ENCODE measurements at regions not wholly inside any gene's neighbourhood (a gene's known extent, or its start where the extent isn't known, plus 50 kb on each side); places are given as distances from the start of the nearest gene placed in this dataset.
A peak's percentile ranks its signal among the peaks of the same experiment; 100 is the strongest.

DNA sequence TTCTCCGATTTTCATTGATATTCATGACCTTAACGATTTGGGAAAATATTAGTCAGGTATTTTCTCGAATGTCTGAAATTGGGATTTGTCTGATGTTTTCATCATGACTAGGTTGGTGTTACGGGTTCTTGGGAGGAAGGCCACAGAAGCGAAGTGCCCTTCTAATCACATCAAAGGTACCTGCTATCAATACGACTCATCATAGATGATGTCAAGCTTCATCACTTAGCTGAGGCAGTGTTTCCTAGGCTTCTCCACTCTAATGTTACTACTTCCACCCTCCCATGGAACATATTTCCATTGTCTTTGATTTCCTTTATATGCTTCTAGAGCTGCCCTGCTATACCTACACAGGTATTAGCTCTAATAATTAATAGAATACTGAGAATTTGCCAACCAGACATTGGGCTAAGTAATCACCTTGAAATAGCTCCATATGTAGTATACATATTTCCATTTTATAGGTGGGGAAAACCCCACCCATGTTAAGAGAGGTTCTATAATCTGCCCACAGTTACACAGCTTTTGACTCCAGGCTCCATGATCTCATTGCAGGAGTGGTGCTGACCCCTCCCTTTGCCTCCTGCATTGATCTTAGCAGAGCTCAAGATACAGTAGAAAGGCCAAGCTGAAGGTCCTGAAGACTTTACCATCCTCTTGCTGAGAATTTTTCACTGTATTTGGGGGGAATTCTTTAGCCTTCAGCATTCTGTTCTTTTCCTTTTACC is 238.6 kb upstream of the ADAMTSL1 start:
- ATAC-seq (no peak), DNase-seq (no peak)
- intact Hi-C loops (cut with DNase I) = no loop called here

DNA sequence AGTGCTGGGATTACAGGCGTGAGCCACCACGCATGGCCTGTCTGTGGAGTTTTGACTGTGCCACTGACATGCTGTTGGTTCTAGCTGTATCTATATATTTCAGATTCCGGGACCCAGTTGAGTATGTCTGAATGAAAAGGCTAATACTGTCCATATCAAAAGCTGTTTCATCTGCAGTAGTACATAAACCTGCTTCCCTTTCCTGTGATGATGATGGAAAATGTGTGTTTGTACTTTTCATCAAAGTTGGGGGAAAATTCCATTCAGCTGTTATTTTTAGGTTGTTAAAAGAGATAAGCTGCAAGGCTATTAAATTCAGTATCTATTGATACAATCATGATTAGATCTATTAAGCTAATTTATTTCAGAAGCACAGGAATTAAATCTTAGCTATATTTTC is 237.6 kb upstream of the ADAMTSL1 start:
- DNase-seq = no peak
- intact Hi-C loops (cut with DNase I) = no loop called here
- no peak for ATAC-seq

DNA sequence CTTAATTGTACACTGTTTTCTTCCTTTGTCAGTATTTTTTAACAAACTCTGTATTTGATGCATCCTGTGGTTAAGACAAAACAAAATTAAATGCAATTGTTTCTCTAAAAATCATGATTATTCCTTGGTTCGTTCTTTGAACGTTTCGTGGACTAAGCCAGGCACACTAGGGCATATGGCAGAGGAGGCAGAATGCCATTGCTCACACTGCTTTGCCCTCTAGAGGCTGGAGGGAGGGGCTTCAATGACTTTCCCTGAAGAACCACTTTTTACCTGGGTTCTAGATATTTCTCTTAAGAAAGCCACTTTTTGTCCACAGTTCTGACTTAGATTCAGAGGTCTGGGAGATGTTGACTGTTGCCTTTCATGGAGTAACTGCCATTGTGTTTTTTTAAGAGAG is 236.2 kb upstream of the ADAMTSL1 start:
- intact Hi-C loops (cut with DNase I) = no loop called here
- ATAC-seq (no peak), DNase-seq (no peak)

GRCh38 chr9:18238254-18238653 is 235.7 kb upstream of the ADAMTSL1 start:
- ATAC-seq = peak; percentile 15 to 83
- DNase-seq = no peak
- intact Hi-C loops (cut with DNase I) = no loop called here

DNA sequence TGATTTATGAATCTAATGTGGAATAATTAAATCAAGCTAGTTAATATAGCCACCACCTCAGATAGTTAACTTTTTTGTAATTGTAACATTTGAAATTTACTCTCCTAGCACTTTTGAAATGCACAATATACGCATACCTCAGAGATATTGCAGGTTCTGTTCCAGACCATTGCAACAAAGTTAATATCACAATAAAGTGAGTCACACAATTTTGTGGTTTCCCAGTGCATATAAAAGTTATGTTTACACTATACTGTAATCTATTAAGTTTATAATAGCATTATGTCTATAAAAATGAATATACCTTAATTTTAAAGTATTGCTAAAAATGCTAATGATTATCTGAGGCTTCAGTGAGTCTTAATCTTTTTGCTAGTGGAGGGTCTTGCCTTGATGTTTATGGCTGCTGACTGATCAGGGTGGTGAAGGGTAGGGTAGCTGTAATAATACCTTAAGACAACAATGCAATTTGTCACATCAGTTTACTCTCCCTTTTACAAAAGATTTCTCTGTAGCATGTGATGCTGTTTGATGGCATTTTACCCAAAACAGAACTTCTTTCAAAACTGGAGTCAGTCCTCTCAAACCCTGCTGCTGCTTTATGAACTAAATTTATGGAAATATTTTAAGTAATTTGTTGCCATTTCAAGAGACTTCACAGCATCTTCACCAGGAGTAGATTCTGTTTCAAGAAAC is 235.1 kb upstream of the ADAMTSL1 start:
- DNase-seq (no peak), ATAC-seq (no peak)
- intact Hi-C loops (cut with DNase I) = no loop called here

GRCh38 chr9:18240213-18240612 is 233.7 kb upstream of the ADAMTSL1 start:
- ATAC-seq = no peak
- intact Hi-C loops (cut with DNase I) = no loop called here
- DNase-seq = no peak

DNA sequence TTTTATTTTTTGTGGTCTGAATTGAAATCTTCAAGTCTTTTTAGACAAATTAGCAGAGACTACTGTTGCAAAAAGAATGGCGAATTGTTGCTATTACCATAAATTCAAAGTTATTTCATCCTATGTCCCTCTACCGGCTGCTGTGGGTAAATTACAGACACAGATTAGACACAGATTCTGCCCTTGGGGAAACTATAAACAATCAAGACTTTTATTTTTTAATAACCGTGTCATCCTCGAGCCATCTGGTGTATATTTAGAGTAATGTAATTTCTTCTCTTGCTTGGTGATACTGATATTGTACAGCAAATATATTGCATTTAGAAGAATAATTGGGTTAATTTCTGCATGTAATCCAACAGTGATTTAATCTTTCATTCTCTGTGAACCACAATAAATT is 228.0 kb upstream of the ADAMTSL1 start:
- no peak for ATAC-seq
- intact Hi-C loops (cut with DNase I) = no loop called here
- DNase-seq = no peak

- DNase-seq (no peak), ATAC-seq (no peak)
- intact Hi-C loops (cut with DNase I) = loop anchor here (10.0 kb wide), 2 partner anchors 775 to 1205 kb away; no protein-coding TSS in a partner anchor
Observed at GRCh38 chr9:18250053-18250452, 223.9 kb upstream of the ADAMTSL1 start.

GRCh38 chr9:18253950-18254349 is 220.0 kb upstream of the ADAMTSL1 start:
- ATAC-seq (no peak), DNase-seq (no peak)
- intact Hi-C loops (cut with DNase I) = loop anchor here (2.0 to 10.0 kb wide), 3 partner anchors 771 to 1201 kb away; no protein-coding TSS in a partner anchor

- peak; percentile 86 to 88 for ATAC-seq
- DNase-seq = peak; percentile 80
- intact Hi-C loops (cut with DNase I) = loop anchor here (1.0 to 10.0 kb wide), 5 partner anchors 187 to 1200 kb away; no protein-coding TSS in a partner anchor
Observed at GRCh38 chr9:18255158-18255629, 218.8 kb upstream of the ADAMTSL1 start.

- intact Hi-C loops (cut with DNase I) = loop anchor here (1.0 to 10.0 kb wide), 5 partner anchors 187 to 1199 kb away; no protein-coding TSS in a partner anchor
- DNase-seq (no peak), ATAC-seq (no peak)
Observed at GRCh38 chr9:18255747-18256146, 218.2 kb upstream of the ADAMTSL1 start.

- ATAC-seq (peak; percentile 20 to 56), DNase-seq (peak; percentile 28)
- intact Hi-C loops (cut with DNase I) = loop anchor here (5.0 to 10.0 kb wide), 3 partner anchors 186 to 1198 kb away; no protein-coding TSS in a partner anchor
Observed at GRCh38 chr9:18256568-18256967, 217.4 kb upstream of the ADAMTSL1 start.

DNA sequence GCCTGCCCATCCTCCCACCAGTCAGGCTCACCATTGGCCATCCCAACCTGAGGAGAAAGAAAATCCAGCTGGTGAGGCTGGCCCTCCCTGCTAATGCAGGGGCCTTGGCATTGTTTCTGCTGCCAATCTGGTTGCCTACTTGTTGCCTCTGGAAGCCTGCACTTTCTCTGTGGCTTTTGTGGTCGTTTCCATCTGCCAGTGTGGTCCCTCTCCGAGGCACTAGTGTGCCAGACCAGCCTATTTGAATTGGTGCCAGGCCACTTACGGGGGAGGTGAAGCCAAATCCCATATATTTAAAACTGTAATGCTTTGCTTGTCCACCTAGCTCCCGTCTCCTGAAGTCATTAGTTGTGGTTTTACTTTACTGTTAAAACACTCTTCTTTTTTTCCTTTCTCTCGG is 213.4 kb upstream of the ADAMTSL1 start:
- DNase-seq = no peak
- intact Hi-C loops (cut with DNase I) = no loop called here
- no peak for ATAC-seq

- no peak for ATAC-seq
- no peak for DNase-seq
- intact Hi-C loops (cut with DNase I) = no loop called here
Observed at GRCh38 chr9:18261181-18261580, 212.8 kb upstream of the ADAMTSL1 start.

DNA sequence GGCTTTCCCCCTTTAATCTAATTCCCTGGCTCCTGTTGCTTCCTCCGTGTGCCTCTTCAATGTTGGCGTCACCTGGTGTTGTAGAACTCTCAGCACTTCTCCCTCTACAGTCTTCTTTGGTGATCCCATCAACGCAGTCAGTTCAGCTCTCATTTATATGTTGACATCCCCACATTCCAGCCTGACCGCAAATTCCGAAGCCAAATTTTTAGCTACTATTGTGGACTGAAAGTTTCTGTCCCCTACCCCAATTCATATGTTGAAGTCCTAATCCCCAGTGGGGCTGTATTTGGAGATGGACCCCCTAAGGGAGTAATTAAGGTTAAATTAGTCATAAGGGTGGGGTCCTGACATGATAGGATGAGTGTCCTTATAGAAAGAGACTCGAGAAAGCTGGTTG is 210.6 kb upstream of the ADAMTSL1 start:
- ATAC-seq = no peak
- no peak for DNase-seq
- intact Hi-C loops (cut with DNase I) = no loop called here

GRCh38 chr9:18268381-18268780 is 205.6 kb upstream of the ADAMTSL1 start:
- DNase-seq (no peak), ATAC-seq (peak in 1 of 2 donors; percentile 81)
- intact Hi-C loops (cut with DNase I) = no loop called here

GRCh38 chr9:18269561-18269960 is 204.4 kb upstream of the ADAMTSL1 start:
- ATAC-seq (peak in 1 of 2 donors; percentile 24), DNase-seq (no peak)
- intact Hi-C loops (cut with DNase I) = no loop called here

DNA sequence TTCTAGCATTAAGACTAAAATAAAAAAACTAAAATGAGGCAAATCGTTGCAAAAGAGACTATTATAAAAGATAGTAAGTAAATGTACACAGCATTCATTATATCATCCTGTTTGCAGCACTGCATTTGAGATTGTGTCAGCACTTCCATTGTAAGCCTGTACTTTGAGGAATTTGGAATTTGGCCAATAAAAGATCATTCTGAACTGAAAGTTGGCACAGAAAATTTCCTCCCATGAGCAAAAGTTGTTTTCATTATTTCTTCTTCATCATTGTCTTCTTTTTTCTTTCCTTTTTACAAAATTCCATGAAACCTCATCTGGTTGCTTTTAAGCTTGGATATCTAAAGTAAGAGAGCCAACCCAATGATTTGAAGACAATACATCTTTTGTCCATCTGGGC is 199.3 kb upstream of the ADAMTSL1 start:
- DNase-seq (no peak), ATAC-seq (no peak)
- intact Hi-C loops (cut with DNase I) = no loop called here

DNA sequence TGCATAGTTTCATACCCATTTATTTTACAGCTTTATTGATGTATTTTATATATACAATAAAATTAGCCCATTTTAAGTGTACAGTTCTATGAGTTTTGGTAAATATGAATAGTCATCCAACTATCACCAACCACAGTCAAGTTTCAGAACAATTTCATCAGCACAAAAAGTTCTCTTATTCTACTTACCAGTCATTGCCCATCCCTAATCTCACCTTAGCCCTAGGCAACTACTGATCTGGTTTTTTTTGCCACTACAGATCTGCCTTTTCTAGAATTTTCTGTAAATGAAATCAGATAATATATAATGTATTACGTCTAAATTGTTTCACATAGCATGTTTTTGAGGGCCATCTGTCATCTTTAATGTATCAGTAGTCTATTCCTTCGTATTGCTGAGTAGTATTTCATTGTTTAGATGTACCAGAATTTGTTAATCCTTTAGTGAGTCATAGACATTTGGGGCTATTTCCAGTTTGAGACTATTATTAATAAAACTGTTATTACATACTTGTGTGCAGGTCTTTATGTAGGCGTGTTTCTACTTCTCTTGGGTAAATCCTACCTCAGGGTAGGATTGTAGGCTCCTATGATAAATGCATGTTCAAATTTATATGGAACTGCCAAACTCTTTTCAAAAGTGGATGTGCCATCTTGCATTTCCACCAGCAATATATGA is 198.5 kb upstream of the ADAMTSL1 start:
- DNase-seq (no peak), ATAC-seq (no peak)
- intact Hi-C loops (cut with DNase I) = no loop called here

DNA sequence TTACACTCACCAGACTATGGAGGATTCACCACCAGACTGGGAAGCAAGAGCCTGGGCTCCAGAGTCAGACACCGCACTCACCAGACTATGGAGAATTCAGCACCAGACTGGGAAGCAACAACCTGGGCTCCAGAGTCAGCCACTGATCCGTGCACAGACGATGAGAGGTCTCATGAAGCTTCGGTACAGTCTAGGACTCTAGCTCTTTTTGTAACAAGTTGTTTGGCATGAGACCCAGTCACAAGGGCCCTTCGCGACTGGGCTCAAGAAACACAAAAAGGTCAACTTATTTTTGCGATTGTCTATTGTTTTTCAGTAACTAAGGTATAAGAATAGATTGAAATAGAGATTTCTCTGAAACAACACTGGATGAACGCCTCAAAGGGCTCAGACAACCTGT is 192.7 kb upstream of the ADAMTSL1 start:
- ATAC-seq (no peak), DNase-seq (no peak)
- intact Hi-C loops (cut with DNase I) = no loop called here
